H1 (cell line): ENCODE measurements at regions not wholly inside any gene's neighbourhood (a gene's known extent, or its start where the extent isn't known, plus 50 kb on each side); places are given as distances from the start of the nearest gene placed in this dataset.

Source experiments
- CTCF ChIA-PET: fragments of 300-600 bp; sonication (Branson Sonifier 250); formaldehyde crosslinking; loops from one replicate; lab custom pipeline; 2021; ENCODE audit not compliant: partially characterized antibody; lab: Charles Lee
- POLR2A ChIA-PET: fragments of 300-600 bp; sonication (Branson Sonifier 250); formaldehyde crosslinking; loops from one replicate; lab custom pipeline; 2021; ENCODE audit warnings: inconsistent platforms; ENCODE audit not compliant: partially characterized antibody; lab: Charles Lee
- DNase-seq, 2 experiments: peaks; one replicate each; pipeline versions ENCODE4 v3.0.0 to v3.0.0-alpha.2; 2010 to 2022; ENCODE audit warnings: low spot score in 2 of 2, low read depth in 1 of 2, mixed read lengths in 1 of 2
- FAIRE-seq: peaks from 2 replicates; lab custom pipeline; 2011; peaks lifted over from hg19 to GRCh38; lab: Jason Lieb, UNC
- H2AFZ ChIP-seq: 2 replicates; pipeline ENCODE4 v1.8.1; 2012; ENCODE audit warnings: low read length, inconsistent platforms
- H2AK5ac ChIP-seq: 2 replicates; pipeline ENCODE4 v1.6.1; 2013; ENCODE audit warnings: low read depth, low read length
- H2BK120ac ChIP-seq: replicated peaks from 2 replicates; pipeline ENCODE3; 2013; ENCODE audit warnings: low read depth, low read length, inconsistent platforms
- H2BK12ac ChIP-seq: 2 replicates; pipeline ENCODE4 v1.6.1; 2013; ENCODE audit warnings: low read depth, low read length
- H2BK15ac ChIP-seq: 2 replicates; pipeline ENCODE4 v1.6.1; 2013; ENCODE audit warnings: low read length
- H2BK20ac ChIP-seq: 2 replicates; pipeline ENCODE4 v1.6.1; 2013; ENCODE audit warnings: low read length
- H2BK5ac ChIP-seq: 2 replicates; pipeline ENCODE4 v1.6.1; 2013; ENCODE audit warnings: low read depth, low read length
- H3K14ac ChIP-seq: 2 replicates; pipeline ENCODE4 v1.6.1; 2013; ENCODE audit warnings: inconsistent platforms; ENCODE audit not compliant: insufficient read length
- H3K18ac ChIP-seq: 2 replicates; pipeline ENCODE4 v1.6.1; 2013; ENCODE audit warnings: low read length; ENCODE audit errors: extremely low read depth
- H3K23ac ChIP-seq: 2 replicates; pipeline ENCODE4 v1.6.1; 2013; ENCODE audit warnings: inconsistent platforms; ENCODE audit not compliant: insufficient read length
- H3K23me2 ChIP-seq: 2 replicates; pipeline ENCODE4 v1.6.1; 2013; ENCODE audit warnings: low read depth, low read length
- H3K27ac ChIP-seq: 2 replicates; pipeline ENCODE4 v1.6.1; 2011; ENCODE audit warnings: low read depth, low read length, inconsistent platforms
- H3K27me3 ChIP-seq, 4 experiments: replicated peaks in 1 of 4; 1 replicate in 1 of 4; 2 replicates in 3 of 4; pipeline versions ENCODE4 v1.6.1 to v1.8.1; 2011 to 2013; ENCODE audit warnings: low read length in 3 of 4, mild to moderate bottlenecking in 3 of 4, inconsistent platforms in 2 of 4, mixed read lengths in 2 of 4, moderate library complexity in 1 of 4; ENCODE audit not compliant: control insufficient read depth in 3 of 4, insufficient read depth in 3 of 4; ENCODE audit errors: extremely low read depth in 1 of 4
- H3K36me3 ChIP-seq, 4 experiments: 2 replicates each; pipeline versions ENCODE4 v1.6.1 to v1.8.1; 2011 to 2013; ENCODE audit warnings: mild to moderate bottlenecking in 4 of 4, low read length in 3 of 4, moderate library complexity in 2 of 4, control low read depth in 1 of 4, inconsistent platforms in 1 of 4; ENCODE audit not compliant: insufficient read depth in 4 of 4, control insufficient read depth in 2 of 4
- H3K4ac ChIP-seq: replicated peaks from 2 replicates; pipeline ENCODE3; 2013; ENCODE audit warnings: low read length, low read depth, mixed read lengths, inconsistent platforms; ENCODE audit not compliant: insufficient read length
- H3K4me1 ChIP-seq, 4 experiments: replicated peaks in 1 of 4; 1 replicate in 1 of 4; 2 replicates in 3 of 4; pipeline versions ENCODE4 v1.6.1 to v1.8.1; 2011 to 2013; ENCODE audit warnings: low read length in 3 of 4, inconsistent platforms in 2 of 4, mixed read lengths in 1 of 4; ENCODE audit not compliant: insufficient read depth in 4 of 4, control insufficient read depth in 3 of 4
- H3K4me2 ChIP-seq, 2 experiments: 2 replicates each; pipeline versions ENCODE4 v1.6.1 to v1.8.1; 2011 to 2013; ENCODE audit warnings: low read depth in 2 of 2, low read length in 2 of 2, control low read depth in 1 of 2, inconsistent platforms in 1 of 2, mild to moderate bottlenecking in 1 of 2; ENCODE audit not compliant: insufficient read depth in 1 of 2
- H3K4me3 ChIP-seq, 4 experiments: fragments of 200-600, 300-600 bp in 1 of 4; sonication (generic), shearing (Covaris generic), sonication (Bioruptor Twin) in 1 of 4; 2 replicates each; pipeline versions ENCODE4 v1.5.1 to v1.8.1; 2011 to 2016; ENCODE audit warnings: low read length in 4 of 4, low read depth in 3 of 4, control low read depth in 2 of 4, inconsistent platforms in 2 of 4, mild to moderate bottlenecking in 2 of 4, mixed read lengths in 1 of 4, moderate library complexity in 1 of 4; ENCODE audit not compliant: insufficient read depth in 2 of 4; ENCODE audit errors: extremely low read depth in 1 of 4
- H3K56ac ChIP-seq: replicated peaks from 2 replicates; pipeline ENCODE3; 2013; ENCODE audit warnings: low read depth, mild to moderate bottlenecking, mixed read lengths, low read length, inconsistent platforms; ENCODE audit not compliant: insufficient read length
- H3K79me1 ChIP-seq: 2 replicates; pipeline ENCODE4 v1.6.1; 2013; ENCODE audit warnings: low read depth, low read length, control low read depth
- H3K79me2 ChIP-seq, 2 experiments: 2 replicates each; pipeline versions ENCODE4 v1.6.1 to v1.8.1; 2012 to 2013; ENCODE audit warnings: low read length in 2 of 2, mild to moderate bottlenecking in 2 of 2, inconsistent platforms in 1 of 2; ENCODE audit not compliant: insufficient read depth in 2 of 2, control insufficient read depth in 1 of 2
- H3K9ac ChIP-seq, 4 experiments: replicated peaks in 1 of 4; 1 replicate in 1 of 4; 2 replicates in 3 of 4; pipeline versions ENCODE4 v1.6.1 to v1.8.1; 2011 to 2013; ENCODE audit warnings: low read depth in 3 of 4, low read length in 3 of 4, control low read depth in 2 of 4, mild to moderate bottlenecking in 2 of 4, moderate library complexity in 2 of 4, inconsistent platforms in 1 of 4; ENCODE audit errors: extremely low read depth in 1 of 4
- H3K9me3 ChIP-seq, 2 experiments: 2 replicates each; pipeline versions ENCODE4 v1.6.1 to v1.8.1; 2012 to 2013; ENCODE audit warnings: mild to moderate bottlenecking in 2 of 2, moderate library complexity in 2 of 2, control low read depth in 1 of 2, inconsistent platforms in 1 of 2, low read depth in 1 of 2, low read length in 1 of 2, mixed read lengths in 1 of 2; ENCODE audit not compliant: insufficient read depth in 2 of 2
- H4K20me1 ChIP-seq, 2 experiments: replicated peaks in 1 of 2; 2 replicates each; pipeline versions ENCODE3 to v1.8.1; 2011 to 2013; ENCODE audit warnings: inconsistent platforms in 2 of 2, low read length in 2 of 2, mild to moderate bottlenecking in 1 of 2; ENCODE audit not compliant: insufficient read depth in 2 of 2, control insufficient read depth in 1 of 2
- H4K5ac ChIP-seq: 2 replicates; pipeline ENCODE4 v1.6.1; 2013; ENCODE audit warnings: low read length, low read depth, mixed read lengths, inconsistent platforms; ENCODE audit not compliant: insufficient read length
- H4K8ac ChIP-seq: 2 replicates; pipeline ENCODE4 v1.8.0; 2013; ENCODE audit warnings: mild to moderate bottlenecking, moderate library complexity, low read length, inconsistent platforms; ENCODE audit not compliant: insufficient read depth; ENCODE audit errors: extremely low read depth
- H4K91ac ChIP-seq: replicated peaks from 2 replicates; pipeline ENCODE3; 2013; ENCODE audit warnings: low read length, mixed read lengths, inconsistent platforms; ENCODE audit not compliant: insufficient read length
- BRCA1 ChIP-seq: IDR thresholded peaks from 2 replicates; pipeline ENCODE4 v1.6.1; 2012; ENCODE audit warnings: low read depth, low read length, improper control_type of control experiment
- CBX8 ChIP-seq: fragments of 300-800, 300-1000 bp; sonication (generic); IDR thresholded peaks from 2 replicates; pipeline ENCODE4 v1.7.1; 2016; ENCODE audit warnings: low read depth, low read length, borderline replicate concordance
- CHD2 ChIP-seq: IDR thresholded peaks from 2 replicates; pipeline ENCODE4 v1.6.1; 2012; ENCODE audit warnings: low read length, improper control_type of control experiment
- CREB1 ChIP-seq: IDR thresholded peaks from 2 replicates; pipeline ENCODE4 v1.6.1; 2012; ENCODE audit warnings: inconsistent platforms
- GABPA ChIP-seq: IDR thresholded peaks from 2 replicates; pipeline ENCODE4 v1.6.1; 2011; ENCODE audit warnings: mild to moderate bottlenecking, low read length, moderate library complexity, borderline replicate concordance; ENCODE audit not compliant: insufficient read depth
- HDAC2 ChIP-seq, 2 experiments: fragments of 300-600 bp in 1 of 2; sonication (generic) in 1 of 2; IDR thresholded peaks; 2 replicates each; pipeline ENCODE4 v1.6.1; 2011 to 2012; ENCODE audit warnings: low read depth in 2 of 2, low read length in 2 of 2, mild to moderate bottlenecking in 2 of 2, moderate library complexity in 2 of 2, borderline replicate concordance in 1 of 2, inconsistent platforms in 1 of 2
- KDM1A ChIP-seq: fragments of 200-600, 300-600 bp; sonication (generic); IDR thresholded peaks from 2 replicates; pipeline ENCODE4 v1.7.1; 2016; ENCODE audit warnings: mild to moderate bottlenecking, low read length, borderline replicate concordance
- PHF8 ChIP-seq: fragments of 200-600 bp; sonication (generic); conservative IDR thresholded peaks from 2 replicates; pipeline ENCODE4 v1.7.1; 2012; ENCODE audit warnings: low read depth, mild to moderate bottlenecking, inconsistent platforms, low read length, moderate library complexity
- POLR2A ChIP-seq, 2 experiments: IDR thresholded peaks; 1 replicate in 1 of 2; 2 replicates in 1 of 2; pipeline ENCODE4 v1.6.1; 2011; ENCODE audit warnings: low read depth in 2 of 2, low read length in 2 of 2, mild to moderate bottlenecking in 2 of 2; ENCODE audit errors: control extremely low read depth in 1 of 2
- RAD21 ChIP-seq, 2 experiments: IDR thresholded peaks in 1 of 2; conservative IDR thresholded peaks in 1 of 2; 2 replicates each; pipeline ENCODE4 v1.6.1; 2011; ENCODE audit warnings: low read depth in 2 of 2, low read length in 2 of 2, improper control_type of control experiment in 1 of 2, inconsistent platforms in 1 of 2, mild to moderate bottlenecking in 1 of 2, moderate library complexity in 1 of 2
- SIRT6 ChIP-seq: IDR thresholded peaks from one replicate; pipeline ENCODE4 v1.7.1; 2012; ENCODE audit warnings: low read length, inconsistent platforms
- WGBS, 2 experiments: shearing (Covaris generic) in 1 of 2; methylation state at CpG; one replicate each; pipeline versions ENCODE4 v1.1.6 to v1.1.7; 2013 to 2015; ENCODE audit warnings: low lambda C conversion rate in 2 of 2, mixed read lengths in 2 of 2, inconsistent platforms in 1 of 2, low coverage in 1 of 2, missing lambda C conversion rate in 1 of 2; ENCODE audit not compliant: insufficient replicate concordance in 2 of 2, insufficient coverage in 1 of 2, insufficient read length in 1 of 2; ENCODE audit errors: extremely low coverage in 1 of 2, missing lambda C conversion rate in 1 of 2; 5-methylcytosine and 5-hydroxymethylcytosine counted together
- TF ChIP-seq, protein P1 (sequence below): IDR thresholded peaks from 2 replicates; pipeline ENCODE4 v1.6.1; 2011; ENCODE audit warnings: low read length, improper control_type of control experiment

DNA sequence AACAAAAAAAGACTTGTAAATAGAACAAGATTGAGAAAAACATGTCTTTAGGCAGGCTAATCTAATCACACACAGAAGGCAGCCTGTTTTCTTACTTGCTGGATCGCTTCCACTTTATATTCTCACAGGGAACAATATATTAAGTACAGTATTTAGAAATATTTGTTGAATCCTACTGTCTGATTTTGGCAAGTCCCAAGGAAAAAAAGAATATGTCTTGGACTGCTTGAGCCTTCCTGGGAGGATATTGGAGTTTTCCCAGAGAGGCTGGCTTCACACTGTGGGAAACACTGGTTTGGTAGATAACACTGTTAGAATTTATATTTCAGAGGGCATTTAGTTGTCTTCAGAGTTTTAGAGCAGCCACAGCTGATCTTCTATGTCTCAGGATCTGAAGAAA is 229.7 kb downstream of the PRL start:
- FAIRE-seq (no peak), DNase-seq (no peak)
- POLR2A ChIA-PET, result interaction anchor here (1.0 kb wide), 1 partner anchor 11 kb away, joined by 3 read pairs; no protein-coding TSS in a partner anchor
- Histone ChIP-seq H4K91ac (no peak overlapping the region), H3K4me3 (no peak overlapping the region), H3K18ac (no peak overlapping the region), H2BK20ac (no peak overlapping the region), H3K4me1 (peaks cover 0 to 4% (median 2%) of the 10 kb centered on the region in 4 experiments; a peak in 2 of 7 replicates), H3K56ac (no peak overlapping the region), H3K36me3 (peaks cover 0 to 10% (median 4%) of the 10 kb centered on the region in 4 experiments; a peak in 4 of 8 replicates), H3K14ac (no peak overlapping the region), H4K5ac (no peak overlapping the region), H3K23ac (no peak overlapping the region), H2BK12ac (no peak overlapping the region), H2BK120ac (no peak overlapping the region), H3K4me2 (no peak overlapping the region), H2AK5ac (no peak overlapping the region), H2AFZ (no peak overlapping the region), H3K23me2 (no peaks in the 10 kb centered on the region; the same call in 1 of the 2 replicates), H2BK5ac (no peak overlapping the region), H3K79me1 (no peaks in the 10 kb centered on the region), H3K27ac (no peak overlapping the region), H3K79me2 (0 out of 4 replicates have a peak, but pooled peaks cover 0 to 6% of the 10 kb centered on the region in 2 experiments), H2BK15ac (no peak overlapping the region), H3K9ac (no peak overlapping the region), H3K27me3 (no peaks in the 10 kb centered on the region), H4K20me1 (peaks cover 0 to 2% of the 10 kb centered on the region in 2 experiments), H4K8ac (no peak overlapping the region), H3K4ac (no peak overlapping the region), H3K9me3 (no peaks in the 10 kb centered on the region)
- 100% methylated on average over 1 of the region's 1 CpG; no CpG with 5 or more reads in 1 of the 2 experiments for WGBS, 2 experiments
- CTCF ChIA-PET, result interaction anchor here (0.7 kb wide), 1 partner anchor 568 kb away, joined by 3 read pairs; no protein-coding TSS in a partner anchor
- TF ChIP-seq GABPA, result no peak
- no peak for TF ChIP-seq BRCA1
- no peak for TF ChIP-seq POLR2A (IDR thresholded peaks at IDR 0.05; ENCODE audit: control extremely low read depth in 1 of 2, low read depth in 2 of 2, low read length in 2 of 2)
- no peak for TF ChIP-seq CREB1
- TF ChIP-seq, protein P1, sequence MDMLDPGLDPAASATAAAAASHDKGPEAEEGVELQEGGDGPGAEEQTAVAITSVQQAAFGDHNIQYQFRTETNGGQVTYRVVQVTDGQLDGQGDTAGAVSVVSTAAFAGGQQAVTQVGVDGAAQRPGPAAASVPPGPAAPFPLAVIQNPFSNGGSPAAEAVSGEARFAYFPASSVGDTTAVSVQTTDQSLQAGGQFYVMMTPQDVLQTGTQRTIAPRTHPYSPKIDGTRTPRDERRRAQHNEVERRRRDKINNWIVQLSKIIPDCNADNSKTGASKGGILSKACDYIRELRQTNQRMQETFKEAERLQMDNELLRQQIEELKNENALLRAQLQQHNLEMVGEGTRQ, result no peak
- TF ChIP-seq HDAC2 (IDR thresholded peaks at IDR 0.05; ENCODE audit: borderline replicate concordance in 1 of 2, low read depth in 2 of 2, low read length in 2 of 2), result no peak
- TF ChIP-seq PHF8, result no peak
- no peak for TF ChIP-seq CHD2
- TF ChIP-seq RAD21 (IDR thresholded peaks at IDR 0.05 in 1 of 2, conservative IDR thresholded peaks at IDR 0.05 in 1 of 2; ENCODE audit: low read depth in 2 of 2, low read length in 2 of 2), result no peak
- TF ChIP-seq KDM1A, result no peak
- no peak for TF ChIP-seq SIRT6
- no peak for TF ChIP-seq CBX8
